Natural killer cell (primary cell): ENCODE measurements at regions not wholly inside any gene's neighbourhood (a gene's known extent, or its start where the extent isn't known, plus 50 kb on each side); places are given as distances from the start of the nearest gene placed in this dataset.

Experiments used
- ATAC-seq, 3 donors: fragments of 150-1000 bp in 2 of 3; fragments of 200-7000 bp in 1 of 3; cut with Tn5 transposase; 1 replicate in 1 of 3; 2 replicates in 2 of 3; pipeline ENCODE4 v1.10.0; 2021; ENCODE audit warnings: mild to moderate bottlenecking in 2 of 3, moderate library complexity in 2 of 3
- DNase-seq, 2 donors: peaks; one replicate each; pipeline versions ENCODE4 v3.0.0 to v3.0.0-alpha.2; 2013 to 2021; ENCODE audit warnings: mixed read lengths in 1 of 2
- H3K27ac ChIP-seq: one replicate; pipeline ENCODE4 v1.5.1; 2013; ENCODE audit warnings: mild to moderate bottlenecking, low read length
- H3K27me3 ChIP-seq: one replicate; pipeline ENCODE4 v1.6.1; 2013; ENCODE audit warnings: low read length; ENCODE audit not compliant: control insufficient read depth, insufficient read depth
- H3K36me3 ChIP-seq: one replicate; pipeline ENCODE4 v1.6.1; 2013; ENCODE audit warnings: low read length; ENCODE audit not compliant: control insufficient read depth, insufficient read depth
- H3K4me1 ChIP-seq: one replicate; pipeline ENCODE4 v1.6.1; 2013; ENCODE audit warnings: low read length; ENCODE audit not compliant: control insufficient read depth, insufficient read depth
- H3K4me3 ChIP-seq: one replicate; pipeline ENCODE4 v1.5.1; 2013; ENCODE audit warnings: low read length
- H3K9me3 ChIP-seq: one replicate; pipeline ENCODE4 v1.6.1; 2013; ENCODE audit warnings: low read length; ENCODE audit not compliant: control insufficient read depth, insufficient read depth
- H3K27ac Mint-ChIP-seq, 2 donors: one replicate each; pipeline ENCODE4 v1.8.0; 2022; ENCODE audit warnings: mild to moderate bottlenecking in 2 of 2, mixed read lengths in 2 of 2, moderate library complexity in 1 of 2
- H3K27me3 Mint-ChIP-seq, 2 donors: one replicate each; pipeline ENCODE4 v1.8.0; 2022; ENCODE audit warnings: low read depth in 2 of 2, mixed read lengths in 2 of 2
- H3K36me3 Mint-ChIP-seq: one replicate; pipeline ENCODE4 v1.8.0; 2022; ENCODE audit warnings: mixed read lengths
- H3K4me1 Mint-ChIP-seq, 2 donors: one replicate each; pipeline ENCODE4 v1.8.0; 2022; ENCODE audit warnings: mixed read lengths in 2 of 2
- H3K4me3 Mint-ChIP-seq: one replicate; pipeline ENCODE4 v1.8.0; 2022; ENCODE audit warnings: mild to moderate bottlenecking, moderate library complexity, mixed read lengths
- H3K9me3 Mint-ChIP-seq, 2 donors: one replicate each; pipeline ENCODE4 v1.8.0; 2022; ENCODE audit warnings: mixed read lengths in 2 of 2
- WGBS: methylation state at CpG from one replicate; pipeline ENCODE4 v1.1.7; 2013; ENCODE audit warnings: missing lambda C conversion rate; ENCODE audit not compliant: insufficient coverage; 5-methylcytosine and 5-hydroxymethylcytosine counted together
- intact Hi-C: fragments of 100-400 bp; cut with micrococcal nuclease; formaldehyde crosslinking; loops from one replicate; pipeline ENCODE4 v1.14.2; 2022
- TF ChIP-seq, protein P1 (sequence below): fragments of 200-600 bp; IDR thresholded peaks from one replicate; pipeline ENCODE4 v1.8.0; 2022; ENCODE audit warnings: antibody characterized with exemption

DNA sequence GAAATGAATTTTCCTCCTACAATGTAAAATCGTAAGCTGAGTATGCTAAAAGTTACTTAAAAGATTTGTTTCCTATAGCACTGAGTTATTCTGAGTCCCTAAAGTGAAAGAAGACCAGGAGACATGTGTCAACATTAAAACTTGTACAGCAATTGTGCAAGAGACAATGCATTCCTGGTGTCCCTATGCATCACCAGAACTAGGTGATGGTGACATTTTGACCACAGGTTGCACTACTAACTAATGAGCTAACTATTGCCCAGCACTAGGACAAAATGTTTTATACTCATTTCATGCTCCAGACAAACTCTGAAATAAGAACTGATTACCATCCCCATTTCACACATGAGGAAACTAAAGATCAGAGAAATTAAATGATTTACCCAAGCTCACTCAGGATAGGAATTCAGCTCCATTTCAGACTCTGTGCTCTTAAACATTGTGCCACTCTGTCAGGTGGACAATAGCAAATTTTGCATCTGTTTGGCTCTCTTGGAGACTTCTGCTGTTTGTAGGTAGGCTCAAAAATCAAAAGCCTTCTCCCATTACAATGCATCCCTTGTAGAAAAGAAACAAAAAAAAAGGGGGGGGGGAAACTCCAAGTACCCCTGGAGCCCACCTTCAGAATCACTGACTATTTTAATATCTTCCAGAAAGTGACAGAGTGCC lies 269.2 kb downstream of the ACTL7B start:
- Histone ChIP-seq H3K4me3 (no peak overlapping the region), H3K27me3 (no peaks in the 10 kb centered on the region), H3K9me3 (no peaks in the 10 kb centered on the region), H3K27ac (no peak overlapping the region), H3K4me1 (no peaks in the 10 kb centered on the region), H3K36me3 (no peaks in the 10 kb centered on the region)
- peaks cover 0 to 5% of the 10 kb centered on the region in 2 donors for H3K27me3 Mint-ChIP-seq
- no peak overlapping the region for H3K27ac Mint-ChIP-seq
- peaks cover 0 to 2% of the 10 kb centered on the region in 2 donors for H3K9me3 Mint-ChIP-seq
- no peak overlapping the region for H3K4me3 Mint-ChIP-seq
- 78% methylated on average over 1 of the region's 1 CpG for WGBS
- DNase-seq = no peak
- H3K36me3 Mint-ChIP-seq = no peaks in the 10 kb centered on the region
- intact Hi-C loops = no loop called here
- TF ChIP-seq, protein P1, sequence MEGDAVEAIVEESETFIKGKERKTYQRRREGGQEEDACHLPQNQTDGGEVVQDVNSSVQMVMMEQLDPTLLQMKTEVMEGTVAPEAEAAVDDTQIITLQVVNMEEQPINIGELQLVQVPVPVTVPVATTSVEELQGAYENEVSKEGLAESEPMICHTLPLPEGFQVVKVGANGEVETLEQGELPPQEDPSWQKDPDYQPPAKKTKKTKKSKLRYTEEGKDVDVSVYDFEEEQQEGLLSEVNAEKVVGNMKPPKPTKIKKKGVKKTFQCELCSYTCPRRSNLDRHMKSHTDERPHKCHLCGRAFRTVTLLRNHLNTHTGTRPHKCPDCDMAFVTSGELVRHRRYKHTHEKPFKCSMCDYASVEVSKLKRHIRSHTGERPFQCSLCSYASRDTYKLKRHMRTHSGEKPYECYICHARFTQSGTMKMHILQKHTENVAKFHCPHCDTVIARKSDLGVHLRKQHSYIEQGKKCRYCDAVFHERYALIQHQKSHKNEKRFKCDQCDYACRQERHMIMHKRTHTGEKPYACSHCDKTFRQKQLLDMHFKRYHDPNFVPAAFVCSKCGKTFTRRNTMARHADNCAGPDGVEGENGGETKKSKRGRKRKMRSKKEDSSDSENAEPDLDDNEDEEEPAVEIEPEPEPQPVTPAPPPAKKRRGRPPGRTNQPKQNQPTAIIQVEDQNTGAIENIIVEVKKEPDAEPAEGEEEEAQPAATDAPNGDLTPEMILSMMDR = no peak
- ATAC-seq = no peak
- no peaks in the 10 kb centered on the region for H3K4me1 Mint-ChIP-seq

DNA sequence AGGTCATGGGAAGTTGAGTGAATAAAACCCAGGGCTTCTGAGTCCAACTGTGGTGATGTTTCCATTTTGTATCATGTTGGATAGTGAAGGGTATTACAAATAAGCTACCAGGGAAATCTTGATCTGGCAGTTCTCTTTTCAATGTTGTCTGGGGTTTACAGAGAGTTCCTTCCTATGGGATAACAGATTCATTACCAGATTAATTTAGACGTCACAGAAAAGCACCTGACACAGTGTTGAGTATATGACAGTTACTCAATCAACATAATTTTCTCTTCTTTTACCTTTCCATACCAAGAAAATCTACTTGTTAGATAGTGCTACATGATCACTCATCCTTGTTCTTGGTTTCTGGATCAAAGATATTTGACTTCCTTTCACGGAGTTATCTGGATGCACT lies 270.9 kb downstream of the ACTL7B start:
- peaks cover 0 to 2% of the 10 kb centered on the region in 2 donors for H3K9me3 Mint-ChIP-seq
- intact Hi-C loops = no loop called here
- no peaks in the 10 kb centered on the region for H3K4me1 ChIP-seq
- TF ChIP-seq, protein P1 = no peak
- no peak overlapping the region for H3K27ac ChIP-seq
- H3K9me3 ChIP-seq = no peaks in the 10 kb centered on the region
- no peaks in the 10 kb centered on the region for H3K36me3 Mint-ChIP-seq
- no peak overlapping the region for H3K4me3 ChIP-seq
- no peak overlapping the region for H3K4me3 Mint-ChIP-seq
- peaks cover 0 to 5% of the 10 kb centered on the region in 2 donors for H3K27me3 Mint-ChIP-seq
- no peaks in the 10 kb centered on the region for H3K4me1 Mint-ChIP-seq
- H3K27ac Mint-ChIP-seq = no peak overlapping the region
- DNase-seq (no peak), ATAC-seq (no peak)
- H3K27me3 ChIP-seq = no peaks in the 10 kb centered on the region
- WGBS = 91% methylated on average over 2 of the region's 2 CpGs
- no peaks in the 10 kb centered on the region for H3K36me3 ChIP-seq

DNA sequence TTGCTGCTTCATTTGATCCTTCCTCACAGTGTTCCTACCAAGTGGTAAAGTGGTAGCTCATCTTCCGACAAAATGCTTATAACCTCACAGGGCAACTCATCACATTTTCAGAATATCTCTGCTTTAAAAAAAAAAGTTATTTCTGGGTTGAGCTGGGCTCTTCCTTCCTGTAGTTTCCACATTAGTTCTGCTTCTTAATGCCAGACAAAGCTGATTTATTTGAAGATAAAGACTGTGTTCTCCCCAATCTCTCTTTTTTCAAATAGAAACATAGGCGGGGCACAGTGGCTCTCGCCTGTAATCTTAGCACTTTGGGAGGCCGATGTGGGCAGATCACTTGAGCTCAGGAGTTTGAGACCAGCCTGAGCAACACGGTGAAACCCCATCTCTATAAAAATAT lies 273.1 kb downstream of the ACTL7B start:
- Histone ChIP-seq H3K36me3 (no peaks in the 10 kb centered on the region), H3K4me1 (no peaks in the 10 kb centered on the region), H3K27me3 (no peaks in the 10 kb centered on the region), H3K9me3 (no peaks in the 10 kb centered on the region), H3K27ac (no peak overlapping the region), H3K4me3 (no peak overlapping the region)
- no peaks in the 10 kb centered on the region for H3K9me3 Mint-ChIP-seq
- no peak overlapping the region for H3K27ac Mint-ChIP-seq
- DNase-seq = no peak
- H3K36me3 Mint-ChIP-seq = no peaks in the 10 kb centered on the region
- H3K27me3 Mint-ChIP-seq = peaks cover 0 to 5% of the 10 kb centered on the region in 2 donors
- 50% methylated on average over 4 of the region's 5 CpGs for WGBS
- TF ChIP-seq, protein P1 = no peak
- no peak for ATAC-seq
- H3K4me3 Mint-ChIP-seq = no peak overlapping the region
- intact Hi-C loops = no loop called here
- H3K4me1 Mint-ChIP-seq = no peaks in the 10 kb centered on the region
